NB4 (cell line): ENCODE measurements at regions not wholly inside any gene's neighbourhood (a gene's known extent, or its start where the extent isn't known, plus 50 kb on each side); places are given as distances from the start of the nearest gene placed in this dataset.

Experiments used
- CTCF ChIP-seq: IDR thresholded peaks from one replicate; pipeline ENCODE4 v1.5.1; 2012; ENCODE audit warnings: low read depth, low read length
- MAX ChIP-seq: IDR thresholded peaks from 2 replicates; pipeline ENCODE4 v1.6.1; 2011; ENCODE audit warnings: low read depth, low read length
- MYC ChIP-seq: IDR thresholded peaks from 2 replicates; pipeline ENCODE4 v1.6.1; 2011; ENCODE audit warnings: low read depth, low read length
- POLR2A ChIP-seq: IDR thresholded peaks from 2 replicates; pipeline ENCODE4 v1.6.1; 2011; ENCODE audit warnings: mild to moderate bottlenecking; ENCODE audit not compliant: insufficient read length; ENCODE audit errors: extremely low read depth

GRCh38 chr2:2892378-2892777 is 485.2 kb downstream of the EIPR1 start:
- TF ChIP-seq CTCF (no peak), POLR2A (no peak), MYC (no peak), MAX (no peak)
